HepG2 (cell line): ENCODE measurements at regions not wholly inside any gene's neighbourhood (a gene's known extent, or its start where the extent isn't known, plus 50 kb on each side); places are given as distances from the start of the nearest gene placed in this dataset.

ENCODE experiments used
- AHR ChIP-seq: IDR thresholded peaks from 2 replicates; pipeline ENCODE4 v1.6.1; 2018; ENCODE audit warnings: missing genetic modification reagents, missing compliant biosample characterization
- CCAR2 ChIP-seq: fragments of 200-400 bp; formaldehyde crosslinking; optimal IDR thresholded peaks from 2 replicates; pipeline ENCODE3; 2018; ENCODE audit warnings: low read depth, mild to moderate bottlenecking, low read length, moderate library complexity
- GTF3A ChIP-seq: sonication (generic); formaldehyde crosslinking; conservative IDR thresholded peaks from 2 replicates; pipeline ENCODE4 v1.4.0; 2020; ENCODE audit warnings: mild to moderate bottlenecking, missing genetic modification reagents
- HCFC1 ChIP-seq: fragments of 150-350 bp; IDR thresholded peaks from 2 replicates; pipeline ENCODE4 v1.6.1; 2014; ENCODE audit warnings: low read depth, low read length
- IKZF4 ChIP-seq: sonication (generic); formaldehyde crosslinking; IDR thresholded peaks from 2 replicates; pipeline ENCODE4 v1.5.1; 2020; ENCODE audit warnings: borderline replicate concordance, mild to moderate bottlenecking, low read depth, missing genetic modification reagents; ENCODE audit errors: not compliant biosample characterization
- NFKB2 ChIP-seq: sonication (generic); formaldehyde crosslinking; IDR thresholded peaks from 2 replicates; pipeline ENCODE4 v1.4.0; 2020; ENCODE audit warnings: missing genetic modification reagents, borderline replicate concordance
- REXO4 ChIP-seq: sonication (generic); formaldehyde crosslinking; IDR thresholded peaks from 2 replicates; pipeline ENCODE4 v1.8.0; 2022; ENCODE audit warnings: missing genetic modification reagents, mild to moderate bottlenecking, borderline replicate concordance
- SP2 ChIP-seq: sonication (generic); formaldehyde crosslinking; IDR thresholded peaks from 2 replicates; pipeline ENCODE4 v1.5.1; 2020; ENCODE audit warnings: mild to moderate bottlenecking, missing genetic modification reagents
- TBX3 ChIP-seq: fragments of 450-650 bp; IDR thresholded peaks from 2 replicates; pipeline ENCODE4 v1.6.1; 2017; ENCODE audit warnings: antibody characterized with exemption, mild to moderate bottlenecking, inconsistent platforms, borderline replicate concordance
- YY1 ChIP-seq: IDR thresholded peaks from 2 replicates; pipeline ENCODE4 v1.6.1; 2011; ENCODE audit warnings: low read length, low read depth, moderate library complexity, mild to moderate bottlenecking; ENCODE audit not compliant: insufficient read depth, insufficient replicate concordance
- ZNF143 ChIP-seq: sonication (generic); formaldehyde crosslinking; IDR thresholded peaks from 2 replicates; pipeline ENCODE4 v1.4.0; 2020; ENCODE audit warnings: missing genetic modification reagents
- ZNF230 ChIP-seq: sonication (generic); formaldehyde crosslinking; IDR thresholded peaks from 2 replicates; pipeline ENCODE4 v1.4.0; 2020; ENCODE audit warnings: mild to moderate bottlenecking, missing genetic modification reagents
- TF ChIP-seq, protein P1 (sequence below), 2 experiments: IDR thresholded peaks; 2 replicates each; pipeline ENCODE4 v1.6.1; 2011 to 2012; ENCODE audit warnings: low read length in 2 of 2, borderline replicate concordance in 1 of 2, low read depth in 1 of 2, mild to moderate bottlenecking in 1 of 2, moderate library complexity in 1 of 2
- TF ChIP-seq, protein P2 (sequence below): IDR thresholded peaks from 2 replicates; pipeline ENCODE4 v1.6.1; 2016; ENCODE audit warnings: low read depth
- TF ChIP-seq, protein P3 (sequence below): sonication (generic); formaldehyde crosslinking; IDR thresholded peaks from 2 replicates; pipeline ENCODE4 v1.5.0; 2020; ENCODE audit warnings: mild to moderate bottlenecking, low read depth, missing genetic modification reagents, borderline replicate concordance
- TF ChIP-seq, protein P4 (sequence below): IDR thresholded peaks from 2 replicates; pipeline ENCODE4 v1.6.1; 2016; ENCODE audit warnings: low read depth, missing genetic modification reagents, missing compliant biosample characterization
- TF ChIP-seq, protein P5 (sequence below): sonication (generic); formaldehyde crosslinking; IDR thresholded peaks from 2 replicates; pipeline ENCODE4 v1.8.1; 2022; ENCODE audit warnings: mild to moderate bottlenecking, missing genetic modification reagents

DNA sequence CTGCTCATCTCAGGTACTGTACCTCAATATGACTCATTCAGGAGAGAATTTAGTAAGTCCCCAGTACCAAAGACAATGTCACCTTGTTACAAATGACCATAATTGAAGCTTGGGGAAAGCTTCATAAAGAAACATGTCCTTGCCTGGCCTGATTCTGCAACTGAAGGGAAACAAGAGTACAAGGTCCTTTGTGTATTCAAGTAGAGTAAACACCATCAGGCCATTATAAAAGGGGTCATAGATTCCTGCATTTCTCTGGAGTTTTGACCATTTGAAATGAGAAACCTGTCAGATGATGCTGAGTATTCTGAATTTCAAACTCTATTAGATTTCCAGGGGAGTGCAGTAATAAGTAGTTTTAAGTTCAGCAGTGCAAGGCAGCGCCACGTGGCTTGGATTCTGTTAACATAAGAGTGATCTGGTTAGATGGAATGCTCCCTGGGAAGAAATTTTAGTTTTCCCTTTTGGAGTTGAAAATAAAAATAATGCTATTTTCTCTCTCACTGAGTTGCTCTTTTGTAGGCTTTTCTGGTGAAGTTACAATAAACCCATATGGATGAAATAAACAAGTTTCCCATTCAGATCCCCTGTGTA, 1054.3 kb downstream of the EPHA7 start (continued):
- TF ChIP-seq, protein P1, sequence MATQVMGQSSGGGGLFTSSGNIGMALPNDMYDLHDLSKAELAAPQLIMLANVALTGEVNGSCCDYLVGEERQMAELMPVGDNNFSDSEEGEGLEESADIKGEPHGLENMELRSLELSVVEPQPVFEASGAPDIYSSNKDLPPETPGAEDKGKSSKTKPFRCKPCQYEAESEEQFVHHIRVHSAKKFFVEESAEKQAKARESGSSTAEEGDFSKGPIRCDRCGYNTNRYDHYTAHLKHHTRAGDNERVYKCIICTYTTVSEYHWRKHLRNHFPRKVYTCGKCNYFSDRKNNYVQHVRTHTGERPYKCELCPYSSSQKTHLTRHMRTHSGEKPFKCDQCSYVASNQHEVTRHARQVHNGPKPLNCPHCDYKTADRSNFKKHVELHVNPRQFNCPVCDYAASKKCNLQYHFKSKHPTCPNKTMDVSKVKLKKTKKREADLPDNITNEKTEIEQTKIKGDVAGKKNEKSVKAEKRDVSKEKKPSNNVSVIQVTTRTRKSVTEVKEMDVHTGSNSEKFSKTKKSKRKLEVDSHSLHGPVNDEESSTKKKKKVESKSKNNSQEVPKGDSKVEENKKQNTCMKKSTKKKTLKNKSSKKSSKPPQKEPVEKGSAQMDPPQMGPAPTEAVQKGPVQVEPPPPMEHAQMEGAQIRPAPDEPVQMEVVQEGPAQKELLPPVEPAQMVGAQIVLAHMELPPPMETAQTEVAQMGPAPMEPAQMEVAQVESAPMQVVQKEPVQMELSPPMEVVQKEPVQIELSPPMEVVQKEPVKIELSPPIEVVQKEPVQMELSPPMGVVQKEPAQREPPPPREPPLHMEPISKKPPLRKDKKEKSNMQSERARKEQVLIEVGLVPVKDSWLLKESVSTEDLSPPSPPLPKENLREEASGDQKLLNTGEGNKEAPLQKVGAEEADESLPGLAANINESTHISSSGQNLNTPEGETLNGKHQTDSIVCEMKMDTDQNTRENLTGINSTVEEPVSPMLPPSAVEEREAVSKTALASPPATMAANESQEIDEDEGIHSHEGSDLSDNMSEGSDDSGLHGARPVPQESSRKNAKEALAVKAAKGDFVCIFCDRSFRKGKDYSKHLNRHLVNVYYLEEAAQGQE (IDR thresholded peaks at IDR 0.05; ENCODE audit: borderline replicate concordance in 1 of 2, low read depth in 1 of 2, low read length in 2 of 2) = peak in 1 of 2 experiments; percentile 42; a peak in 1 of 4 replicates
- peak; percentile 35; the same call in 1 of the 2 replicates for TF ChIP-seq TBX3
- TF ChIP-seq, protein P2, sequence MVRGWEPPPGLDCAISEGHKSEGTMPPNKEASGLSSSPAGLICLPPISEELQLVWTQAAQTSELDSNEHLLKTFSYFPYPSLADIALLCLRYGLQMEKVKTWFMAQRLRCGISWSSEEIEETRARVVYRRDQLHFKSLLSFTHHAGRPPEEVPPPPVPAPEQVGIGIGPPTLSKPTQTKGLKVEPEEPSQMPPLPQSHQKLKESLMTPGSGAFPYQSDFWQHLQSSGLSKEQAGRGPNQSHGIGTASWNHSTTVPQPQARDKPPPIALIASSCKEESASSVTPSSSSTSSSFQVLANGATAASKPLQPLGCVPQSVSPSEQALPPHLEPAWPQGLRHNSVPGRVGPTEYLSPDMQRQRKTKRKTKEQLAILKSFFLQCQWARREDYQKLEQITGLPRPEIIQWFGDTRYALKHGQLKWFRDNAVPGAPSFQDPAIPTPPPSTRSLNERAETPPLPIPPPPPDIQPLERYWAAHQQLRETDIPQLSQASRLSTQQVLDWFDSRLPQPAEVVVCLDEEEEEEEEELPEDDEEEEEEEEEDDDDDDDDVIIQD = peak; percentile 94
- TF ChIP-seq, protein P3, sequence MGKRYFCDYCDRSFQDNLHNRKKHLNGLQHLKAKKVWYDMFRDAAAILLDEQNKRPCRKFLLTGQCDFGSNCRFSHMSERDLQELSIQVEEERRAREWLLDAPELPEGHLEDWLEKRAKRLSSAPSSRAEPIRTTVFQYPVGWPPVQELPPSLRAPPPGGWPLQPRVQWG (CRISPR knock-in tag) = no peak
- no peak for TF ChIP-seq ZNF143 (CRISPR knock-in tag)
- no peak for TF ChIP-seq CCAR2
- TF ChIP-seq IKZF4 (CRISPR knock-in tag) = no peak
- TF ChIP-seq NFKB2 (CRISPR knock-in tag) = no peak
- TF ChIP-seq YY1 = no peak
- no peak for TF ChIP-seq HCFC1
- TF ChIP-seq AHR (CRISPR knock-in tag) = no peak
- TF ChIP-seq GTF3A (CRISPR knock-in tag) = no peak
- no peak for TF ChIP-seq SP2
- TF ChIP-seq REXO4 (CRISPR knock-in tag) = no peak
- TF ChIP-seq ZNF230 = no peak
- TF ChIP-seq, protein P4, sequence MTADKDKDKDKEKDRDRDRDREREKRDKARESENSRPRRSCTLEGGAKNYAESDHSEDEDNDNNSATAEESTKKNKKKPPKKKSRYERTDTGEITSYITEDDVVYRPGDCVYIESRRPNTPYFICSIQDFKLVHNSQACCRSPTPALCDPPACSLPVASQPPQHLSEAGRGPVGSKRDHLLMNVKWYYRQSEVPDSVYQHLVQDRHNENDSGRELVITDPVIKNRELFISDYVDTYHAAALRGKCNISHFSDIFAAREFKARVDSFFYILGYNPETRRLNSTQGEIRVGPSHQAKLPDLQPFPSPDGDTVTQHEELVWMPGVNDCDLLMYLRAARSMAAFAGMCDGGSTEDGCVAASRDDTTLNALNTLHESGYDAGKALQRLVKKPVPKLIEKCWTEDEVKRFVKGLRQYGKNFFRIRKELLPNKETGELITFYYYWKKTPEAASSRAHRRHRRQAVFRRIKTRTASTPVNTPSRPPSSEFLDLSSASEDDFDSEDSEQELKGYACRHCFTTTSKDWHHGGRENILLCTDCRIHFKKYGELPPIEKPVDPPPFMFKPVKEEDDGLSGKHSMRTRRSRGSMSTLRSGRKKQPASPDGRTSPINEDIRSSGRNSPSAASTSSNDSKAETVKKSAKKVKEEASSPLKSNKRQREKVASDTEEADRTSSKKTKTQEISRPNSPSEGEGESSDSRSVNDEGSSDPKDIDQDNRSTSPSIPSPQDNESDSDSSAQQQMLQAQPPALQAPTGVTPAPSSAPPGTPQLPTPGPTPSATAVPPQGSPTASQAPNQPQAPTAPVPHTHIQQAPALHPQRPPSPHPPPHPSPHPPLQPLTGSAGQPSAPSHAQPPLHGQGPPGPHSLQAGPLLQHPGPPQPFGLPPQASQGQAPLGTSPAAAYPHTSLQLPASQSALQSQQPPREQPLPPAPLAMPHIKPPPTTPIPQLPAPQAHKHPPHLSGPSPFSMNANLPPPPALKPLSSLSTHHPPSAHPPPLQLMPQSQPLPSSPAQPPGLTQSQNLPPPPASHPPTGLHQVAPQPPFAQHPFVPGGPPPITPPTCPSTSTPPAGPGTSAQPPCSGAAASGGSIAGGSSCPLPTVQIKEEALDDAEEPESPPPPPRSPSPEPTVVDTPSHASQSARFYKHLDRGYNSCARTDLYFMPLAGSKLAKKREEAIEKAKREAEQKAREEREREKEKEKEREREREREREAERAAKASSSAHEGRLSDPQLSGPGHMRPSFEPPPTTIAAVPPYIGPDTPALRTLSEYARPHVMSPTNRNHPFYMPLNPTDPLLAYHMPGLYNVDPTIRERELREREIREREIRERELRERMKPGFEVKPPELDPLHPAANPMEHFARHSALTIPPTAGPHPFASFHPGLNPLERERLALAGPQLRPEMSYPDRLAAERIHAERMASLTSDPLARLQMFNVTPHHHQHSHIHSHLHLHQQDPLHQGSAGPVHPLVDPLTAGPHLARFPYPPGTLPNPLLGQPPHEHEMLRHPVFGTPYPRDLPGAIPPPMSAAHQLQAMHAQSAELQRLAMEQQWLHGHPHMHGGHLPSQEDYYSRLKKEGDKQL (CRISPR knock-in tag) = 0 out of 2 replicates have a peak, but pooled peaks have one; percentile 46
- TF ChIP-seq, protein P5, sequence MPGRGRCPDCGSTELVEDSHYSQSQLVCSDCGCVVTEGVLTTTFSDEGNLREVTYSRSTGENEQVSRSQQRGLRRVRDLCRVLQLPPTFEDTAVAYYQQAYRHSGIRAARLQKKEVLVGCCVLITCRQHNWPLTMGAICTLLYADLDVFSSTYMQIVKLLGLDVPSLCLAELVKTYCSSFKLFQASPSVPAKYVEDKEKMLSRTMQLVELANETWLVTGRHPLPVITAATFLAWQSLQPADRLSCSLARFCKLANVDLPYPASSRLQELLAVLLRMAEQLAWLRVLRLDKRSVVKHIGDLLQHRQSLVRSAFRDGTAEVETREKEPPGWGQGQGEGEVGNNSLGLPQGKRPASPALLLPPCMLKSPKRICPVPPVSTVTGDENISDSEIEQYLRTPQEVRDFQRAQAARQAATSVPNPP (CRISPR knock-in tag) = no peak
